ENCODE measurements at regions not wholly inside any gene's neighbourhood (a gene's known extent, or its start where the extent isn't known, plus 50 kb on each side); places are given as distances from the start of the nearest gene placed in this dataset.

DNA sequence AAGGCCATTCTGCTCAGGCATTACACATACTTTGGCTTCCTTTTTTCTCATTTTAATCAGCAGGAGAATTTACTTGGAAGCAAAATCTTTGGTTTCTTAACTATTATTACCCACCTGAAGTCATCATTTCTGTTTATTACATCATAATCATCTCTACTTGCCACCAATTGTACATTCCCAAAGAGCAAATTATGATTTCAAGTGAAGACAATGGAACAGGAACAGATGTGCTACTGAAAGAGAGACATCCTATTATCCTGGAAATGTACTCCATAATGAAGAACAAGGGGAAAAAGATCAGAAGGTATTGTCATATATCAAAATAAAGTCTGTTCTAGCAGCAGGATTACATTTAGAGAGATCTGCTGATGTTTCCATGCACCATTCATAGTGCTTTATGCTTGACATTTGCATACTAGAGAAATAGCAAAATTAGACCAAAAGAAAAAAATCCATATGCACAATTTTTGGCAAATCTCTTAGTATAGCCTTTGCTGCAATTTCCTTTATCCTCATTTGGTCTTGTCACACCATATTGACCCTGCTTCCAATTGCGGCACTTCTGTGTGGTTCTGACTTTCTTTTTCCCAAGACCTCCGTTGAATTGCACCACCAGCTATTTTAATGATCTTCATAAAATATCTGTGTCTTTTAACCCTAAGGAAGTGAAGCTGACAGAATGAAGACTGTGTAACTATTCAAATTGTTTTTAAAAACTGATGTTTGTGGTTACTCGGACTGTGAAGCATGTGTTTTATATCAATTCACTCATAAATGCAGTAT lies 683.8 kb downstream of the ZNF385D start:
- TF ChIP-seq, protein P1, sequence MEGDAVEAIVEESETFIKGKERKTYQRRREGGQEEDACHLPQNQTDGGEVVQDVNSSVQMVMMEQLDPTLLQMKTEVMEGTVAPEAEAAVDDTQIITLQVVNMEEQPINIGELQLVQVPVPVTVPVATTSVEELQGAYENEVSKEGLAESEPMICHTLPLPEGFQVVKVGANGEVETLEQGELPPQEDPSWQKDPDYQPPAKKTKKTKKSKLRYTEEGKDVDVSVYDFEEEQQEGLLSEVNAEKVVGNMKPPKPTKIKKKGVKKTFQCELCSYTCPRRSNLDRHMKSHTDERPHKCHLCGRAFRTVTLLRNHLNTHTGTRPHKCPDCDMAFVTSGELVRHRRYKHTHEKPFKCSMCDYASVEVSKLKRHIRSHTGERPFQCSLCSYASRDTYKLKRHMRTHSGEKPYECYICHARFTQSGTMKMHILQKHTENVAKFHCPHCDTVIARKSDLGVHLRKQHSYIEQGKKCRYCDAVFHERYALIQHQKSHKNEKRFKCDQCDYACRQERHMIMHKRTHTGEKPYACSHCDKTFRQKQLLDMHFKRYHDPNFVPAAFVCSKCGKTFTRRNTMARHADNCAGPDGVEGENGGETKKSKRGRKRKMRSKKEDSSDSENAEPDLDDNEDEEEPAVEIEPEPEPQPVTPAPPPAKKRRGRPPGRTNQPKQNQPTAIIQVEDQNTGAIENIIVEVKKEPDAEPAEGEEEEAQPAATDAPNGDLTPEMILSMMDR (conservative IDR thresholded peaks at IDR 0.05 in 1 of 2, IDR thresholded peaks at IDR 0.05 in 1 of 2; ENCODE audit: extremely low read depth in 1 of 2, insufficient read depth in 1 of 2, low read depth in 1 of 2, low read length in 2 of 2): no peak
- no peak for TF ChIP-seq EZH2 (IDR thresholded peaks at IDR 0.05; ENCODE audit: borderline replicate concordance, low read length)

Data from mammary epithelial cell (primary cell).